Stomach (tissue), 4 donors: ENCODE measurements at regions not wholly inside any gene's neighbourhood (a gene's known extent, or its start where the extent isn't known, plus 50 kb on each side); places are given as distances from the start of the nearest gene placed in this dataset.

Source experiments
- EP300 ChIP-seq: sonication (generic); formaldehyde crosslinking; IDR thresholded peaks from one replicate; pipeline ENCODE4 v1.6.1; 2017; ENCODE audit warnings: antibody characterized with exemption
- POLR2A ChIP-seq, 4 donors: fragments of 450-650 bp; IDR thresholded peaks; one replicate each; pipeline ENCODE4 v1.6.1; 2016; ENCODE audit warnings: antibody characterized with exemption in 4 of 4, control low read depth in 2 of 4, mild to moderate bottlenecking in 1 of 4, moderate library complexity in 1 of 4
- POLR2AphosphoS5 ChIP-seq, 3 donors: sonication (generic); formaldehyde crosslinking; IDR thresholded peaks; one replicate each; pipeline ENCODE4 v1.6.1; 2016; ENCODE audit warnings: antibody characterized with exemption in 3 of 3
- TF ChIP-seq, protein P1 (sequence below), 7 experiments: fragments of 450-650 bp in 4 of 7; fragments of 200-600 bp in 3 of 7; sonication (generic) in 3 of 7; IDR thresholded peaks; one replicate each; pipeline ENCODE4 v1.5.1; 2016 to 2019; ENCODE audit warnings: antibody characterized with exemption in 7 of 7, control low read depth in 2 of 7, mild to moderate bottlenecking in 1 of 7

DNA sequence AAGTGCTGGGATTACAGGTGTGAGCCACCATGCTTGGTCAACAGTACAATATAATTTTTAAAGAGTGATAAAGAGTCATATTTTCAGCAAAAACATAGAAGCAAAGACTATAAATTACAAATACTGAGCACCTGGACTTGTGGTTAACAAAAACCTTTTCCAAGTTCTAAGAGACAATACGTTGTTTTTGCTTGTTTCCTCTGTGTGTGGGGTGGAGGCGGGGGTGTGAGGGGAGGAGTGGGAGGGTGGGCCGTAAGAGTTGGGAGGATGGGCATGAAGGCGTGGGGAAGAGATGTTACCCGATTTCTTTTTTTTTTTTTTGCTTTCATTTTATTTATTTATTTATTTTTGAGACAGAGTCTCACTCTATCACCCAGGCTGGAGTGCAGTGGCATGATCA, 78.0 kb upstream of the WIPF1 start:
- no peak for TF ChIP-seq POLR2AphosphoS5 (IDR thresholded peaks at IDR 0.05)
- no peak for TF ChIP-seq EP300
- TF ChIP-seq, protein P1, sequence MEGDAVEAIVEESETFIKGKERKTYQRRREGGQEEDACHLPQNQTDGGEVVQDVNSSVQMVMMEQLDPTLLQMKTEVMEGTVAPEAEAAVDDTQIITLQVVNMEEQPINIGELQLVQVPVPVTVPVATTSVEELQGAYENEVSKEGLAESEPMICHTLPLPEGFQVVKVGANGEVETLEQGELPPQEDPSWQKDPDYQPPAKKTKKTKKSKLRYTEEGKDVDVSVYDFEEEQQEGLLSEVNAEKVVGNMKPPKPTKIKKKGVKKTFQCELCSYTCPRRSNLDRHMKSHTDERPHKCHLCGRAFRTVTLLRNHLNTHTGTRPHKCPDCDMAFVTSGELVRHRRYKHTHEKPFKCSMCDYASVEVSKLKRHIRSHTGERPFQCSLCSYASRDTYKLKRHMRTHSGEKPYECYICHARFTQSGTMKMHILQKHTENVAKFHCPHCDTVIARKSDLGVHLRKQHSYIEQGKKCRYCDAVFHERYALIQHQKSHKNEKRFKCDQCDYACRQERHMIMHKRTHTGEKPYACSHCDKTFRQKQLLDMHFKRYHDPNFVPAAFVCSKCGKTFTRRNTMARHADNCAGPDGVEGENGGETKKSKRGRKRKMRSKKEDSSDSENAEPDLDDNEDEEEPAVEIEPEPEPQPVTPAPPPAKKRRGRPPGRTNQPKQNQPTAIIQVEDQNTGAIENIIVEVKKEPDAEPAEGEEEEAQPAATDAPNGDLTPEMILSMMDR (IDR thresholded peaks at IDR 0.05): no peak
- no peak for TF ChIP-seq POLR2A (IDR thresholded peaks at IDR 0.05)
